Glutamatergic neuron (in vitro differentiated cells): ENCODE measurements at regions not wholly inside any gene's neighbourhood (a gene's known extent, or its start where the extent isn't known, plus 50 kb on each side); places are given as distances from the start of the nearest gene placed in this dataset.

Source experiments
- DNase-seq: peaks from one replicate; pipeline ENCODE4 v3.0.0; 2022
- H3K27ac Mint-ChIP-seq: one replicate; pipeline ENCODE4 v1.8.0; 2020; ENCODE audit warnings: mild to moderate bottlenecking, mixed read lengths, inconsistent platforms; ENCODE audit not compliant: unreplicated experiment
- H3K27me3 Mint-ChIP-seq: one replicate; pipeline ENCODE4 v1.8.0; 2020; ENCODE audit warnings: mild to moderate bottlenecking, moderate library complexity, mixed read lengths, inconsistent platforms; ENCODE audit not compliant: unreplicated experiment
- H3K36me3 Mint-ChIP-seq: one replicate; pipeline ENCODE4 v1.8.0; 2020; ENCODE audit warnings: mild to moderate bottlenecking, mixed read lengths, inconsistent platforms; ENCODE audit not compliant: unreplicated experiment
- H3K4me1 Mint-ChIP-seq: one replicate; pipeline ENCODE4 v1.8.0; 2020; ENCODE audit warnings: mild to moderate bottlenecking, low read depth, mixed read lengths, inconsistent platforms; ENCODE audit not compliant: unreplicated experiment
- H3K4me3 Mint-ChIP-seq: one replicate; pipeline ENCODE4 v1.8.0; 2020; ENCODE audit warnings: mild to moderate bottlenecking, mixed read lengths, inconsistent platforms; ENCODE audit not compliant: unreplicated experiment
- H3K9me3 Mint-ChIP-seq: one replicate; pipeline ENCODE4 v1.8.0; 2020; ENCODE audit warnings: mild to moderate bottlenecking, moderate library complexity, mixed read lengths, inconsistent platforms; ENCODE audit not compliant: unreplicated experiment
- TF ChIP-seq, protein P1 (sequence below): fragments of 200-600 bp; sonication (generic); IDR thresholded peaks from one replicate; pipeline ENCODE4 v1.5.0; 2021; ENCODE audit not compliant: partially characterized antibody, unreplicated experiment

DNA sequence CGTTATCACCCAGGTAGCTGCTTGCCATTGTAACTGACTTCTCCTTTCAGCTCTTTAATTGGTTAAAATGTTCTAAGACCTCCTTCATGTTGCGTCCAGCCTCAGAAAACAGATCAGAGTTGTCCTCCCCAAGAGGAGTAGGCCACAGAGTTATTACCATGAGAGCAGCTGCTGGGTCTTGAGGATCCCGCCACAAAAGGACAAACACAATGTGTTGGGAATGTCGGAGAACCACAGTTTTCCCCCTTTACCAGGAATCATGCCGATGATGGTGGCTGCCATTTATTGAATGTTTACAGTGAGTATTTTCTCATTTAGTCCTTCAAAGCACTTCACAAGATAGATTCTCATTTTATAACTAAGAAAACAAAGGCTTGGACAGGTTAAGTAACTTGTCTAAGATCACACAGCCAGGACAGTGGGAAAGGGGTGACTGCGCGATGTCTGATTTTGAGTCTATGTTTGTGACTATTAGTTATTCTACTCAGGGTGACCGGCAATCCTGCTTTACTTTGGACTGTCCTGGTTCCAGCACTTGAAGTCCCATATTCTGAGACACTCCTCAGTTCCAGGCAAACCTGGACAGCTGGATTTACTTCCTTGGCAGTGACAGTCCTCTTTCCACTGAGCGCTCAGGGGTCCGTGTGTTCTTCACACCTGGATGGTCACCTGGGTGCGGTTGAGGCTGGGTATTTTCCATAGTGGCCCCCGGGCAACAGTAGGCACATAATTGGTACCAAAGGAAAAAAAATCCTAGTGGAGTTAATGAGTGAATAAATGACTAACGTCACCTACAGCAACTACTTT lies 93.6 kb downstream of the LIPG start:
- Mint-ChIP-seq H3K27me3 (peaks cover 2% of the 10 kb centered on the region), H3K36me3 (no peaks in the 10 kb centered on the region), H3K9me3 (peaks cover 1% of the 10 kb centered on the region), H3K27ac (no peak overlapping the region), H3K4me3 (no peak overlapping the region), H3K4me1 (no peaks in the 10 kb centered on the region)
- no peak for DNase-seq
- TF ChIP-seq, protein P1, sequence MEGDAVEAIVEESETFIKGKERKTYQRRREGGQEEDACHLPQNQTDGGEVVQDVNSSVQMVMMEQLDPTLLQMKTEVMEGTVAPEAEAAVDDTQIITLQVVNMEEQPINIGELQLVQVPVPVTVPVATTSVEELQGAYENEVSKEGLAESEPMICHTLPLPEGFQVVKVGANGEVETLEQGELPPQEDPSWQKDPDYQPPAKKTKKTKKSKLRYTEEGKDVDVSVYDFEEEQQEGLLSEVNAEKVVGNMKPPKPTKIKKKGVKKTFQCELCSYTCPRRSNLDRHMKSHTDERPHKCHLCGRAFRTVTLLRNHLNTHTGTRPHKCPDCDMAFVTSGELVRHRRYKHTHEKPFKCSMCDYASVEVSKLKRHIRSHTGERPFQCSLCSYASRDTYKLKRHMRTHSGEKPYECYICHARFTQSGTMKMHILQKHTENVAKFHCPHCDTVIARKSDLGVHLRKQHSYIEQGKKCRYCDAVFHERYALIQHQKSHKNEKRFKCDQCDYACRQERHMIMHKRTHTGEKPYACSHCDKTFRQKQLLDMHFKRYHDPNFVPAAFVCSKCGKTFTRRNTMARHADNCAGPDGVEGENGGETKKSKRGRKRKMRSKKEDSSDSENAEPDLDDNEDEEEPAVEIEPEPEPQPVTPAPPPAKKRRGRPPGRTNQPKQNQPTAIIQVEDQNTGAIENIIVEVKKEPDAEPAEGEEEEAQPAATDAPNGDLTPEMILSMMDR: no peak

DNA sequence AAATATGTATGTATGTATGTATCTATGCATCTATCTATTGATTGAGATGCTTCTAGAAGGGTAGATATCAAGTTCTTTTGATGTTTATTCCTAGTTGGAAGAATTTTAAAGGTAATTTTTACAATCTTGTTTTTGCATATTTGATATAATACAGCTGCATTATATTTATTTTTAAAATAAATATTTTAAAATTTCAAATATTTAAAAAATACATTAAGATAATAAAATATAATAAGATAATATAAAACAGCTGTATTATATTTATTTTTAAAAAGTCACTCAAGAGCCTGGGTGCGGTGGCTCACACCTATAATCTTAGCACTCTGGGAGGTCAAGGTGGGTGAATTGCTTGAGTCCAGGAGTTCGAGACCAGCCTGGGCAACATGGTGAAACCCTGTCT lies 92.5 kb downstream of the LIPG start:
- TF ChIP-seq, protein P1: no peak
- Mint-ChIP-seq H3K27me3 (peaks cover 2% of the 10 kb centered on the region), H3K36me3 (no peaks in the 10 kb centered on the region), H3K4me1 (peaks cover 2% of the 10 kb centered on the region), H3K4me3 (no peak overlapping the region), H3K27ac (no peak overlapping the region), H3K9me3 (peaks cover 1% of the 10 kb centered on the region)
- no peak for DNase-seq

GRCh38 chr18:49652881-49653724 lies 91.2 kb downstream of the LIPG start:
- H3K4me3 Mint-ChIP-seq: no peak overlapping the region
- TF ChIP-seq, protein P1: no peak
- H3K4me1 Mint-ChIP-seq: peaks cover 4% of the 10 kb centered on the region
- H3K36me3 Mint-ChIP-seq: no peaks in the 10 kb centered on the region
- H3K27me3 Mint-ChIP-seq: peaks cover 2% of the 10 kb centered on the region
- H3K27ac Mint-ChIP-seq: no peak overlapping the region
- H3K9me3 Mint-ChIP-seq: peaks cover 1% of the 10 kb centered on the region
- no peak for DNase-seq

DNA sequence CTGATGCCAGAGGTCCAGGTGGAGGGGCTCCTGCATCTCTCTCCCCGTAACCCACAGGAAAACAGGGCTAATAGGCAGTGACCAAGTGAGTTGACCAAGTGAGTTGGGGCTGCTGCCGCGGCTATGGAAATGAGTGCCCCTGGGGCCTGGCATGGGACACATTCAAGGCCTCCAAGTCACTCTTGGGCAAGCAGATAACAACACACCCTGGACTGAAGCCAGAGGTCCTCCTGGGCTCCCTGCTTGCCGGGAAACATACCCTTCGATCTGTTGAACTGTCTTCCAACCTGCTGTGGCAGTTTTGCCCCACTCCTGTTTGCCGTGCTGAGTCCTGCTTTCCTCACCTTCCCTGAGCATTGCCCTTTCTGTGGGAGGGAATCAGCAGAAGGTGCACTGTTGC lies 89.2 kb downstream of the LIPG start:
- DNase-seq: no peak
- TF ChIP-seq, protein P1: no peak
- Mint-ChIP-seq H3K4me3 (no peak overlapping the region), H3K9me3 (no peaks in the 10 kb centered on the region), H3K4me1 (peaks cover 12% of the 10 kb centered on the region), H3K27me3 (peaks cover 2% of the 10 kb centered on the region), H3K36me3 (no peaks in the 10 kb centered on the region), H3K27ac (no peak overlapping the region)

DNA sequence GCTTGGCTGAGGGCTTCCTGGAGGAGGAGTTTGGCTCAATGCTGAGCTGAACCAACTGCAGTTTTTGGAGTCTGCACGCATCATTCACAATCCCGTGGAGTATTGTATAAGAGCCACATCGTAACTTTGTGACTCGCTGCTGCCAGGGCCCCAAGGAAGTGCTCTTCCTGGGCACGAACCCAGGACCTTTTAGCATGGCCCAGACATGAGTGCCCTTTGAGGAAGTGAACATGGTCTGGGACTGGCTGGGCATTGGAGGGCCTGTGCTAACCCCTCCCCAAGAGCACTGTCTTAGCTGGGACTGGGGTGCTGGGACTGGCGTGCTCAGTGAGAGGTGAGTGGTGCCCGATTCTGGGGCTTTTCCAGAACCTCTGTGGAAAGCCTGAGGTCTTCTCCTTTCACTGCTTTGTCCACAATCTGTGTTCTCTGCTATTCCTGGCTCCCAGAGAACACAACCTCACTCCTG lies 88.6 kb downstream of the LIPG start:
- H3K4me1 Mint-ChIP-seq: peaks cover 12% of the 10 kb centered on the region
- TF ChIP-seq, protein P1: no peak
- no peak for DNase-seq
- no peak overlapping the region for H3K4me3 Mint-ChIP-seq
- H3K27ac Mint-ChIP-seq: no peak overlapping the region
- peaks cover 2% of the 10 kb centered on the region for H3K27me3 Mint-ChIP-seq
- no peaks in the 10 kb centered on the region for H3K36me3 Mint-ChIP-seq
- no peaks in the 10 kb centered on the region for H3K9me3 Mint-ChIP-seq
